GM12872 (cell line): ENCODE measurements at regions not wholly inside any gene's neighbourhood (a gene's known extent, or its start where the extent isn't known, plus 50 kb on each side); places are given as distances from the start of the nearest gene placed in this dataset.

Experiments used
- TF ChIP-seq, protein P1 (sequence below): IDR thresholded peaks from 3 replicates; pipeline ENCODE4 v1.5.1; 2011; ENCODE audit warnings: low read depth, mild to moderate bottlenecking, low read length, moderate library complexity; ENCODE audit not compliant: insufficient read depth

DNA sequence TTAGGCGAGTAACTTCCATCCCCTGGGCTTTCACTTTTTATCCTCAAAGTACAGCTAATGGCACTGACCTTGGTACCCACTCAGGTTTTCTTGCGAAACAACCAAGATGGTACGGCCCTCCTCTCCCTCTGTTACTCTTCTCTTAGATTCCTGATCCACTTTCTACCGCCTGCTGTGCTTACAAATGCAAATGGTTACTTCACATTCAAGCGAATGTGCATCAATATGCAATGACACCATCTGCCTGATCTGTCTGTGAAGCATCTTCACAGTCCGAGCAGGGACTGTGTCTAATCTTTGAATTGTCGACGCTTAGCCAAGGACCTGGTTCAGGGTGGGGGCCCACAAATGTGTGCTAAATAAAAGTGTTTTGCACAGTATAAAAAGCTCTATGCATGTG lies 112.2 kb downstream of the TRIB2 start:
- TF ChIP-seq, protein P1, sequence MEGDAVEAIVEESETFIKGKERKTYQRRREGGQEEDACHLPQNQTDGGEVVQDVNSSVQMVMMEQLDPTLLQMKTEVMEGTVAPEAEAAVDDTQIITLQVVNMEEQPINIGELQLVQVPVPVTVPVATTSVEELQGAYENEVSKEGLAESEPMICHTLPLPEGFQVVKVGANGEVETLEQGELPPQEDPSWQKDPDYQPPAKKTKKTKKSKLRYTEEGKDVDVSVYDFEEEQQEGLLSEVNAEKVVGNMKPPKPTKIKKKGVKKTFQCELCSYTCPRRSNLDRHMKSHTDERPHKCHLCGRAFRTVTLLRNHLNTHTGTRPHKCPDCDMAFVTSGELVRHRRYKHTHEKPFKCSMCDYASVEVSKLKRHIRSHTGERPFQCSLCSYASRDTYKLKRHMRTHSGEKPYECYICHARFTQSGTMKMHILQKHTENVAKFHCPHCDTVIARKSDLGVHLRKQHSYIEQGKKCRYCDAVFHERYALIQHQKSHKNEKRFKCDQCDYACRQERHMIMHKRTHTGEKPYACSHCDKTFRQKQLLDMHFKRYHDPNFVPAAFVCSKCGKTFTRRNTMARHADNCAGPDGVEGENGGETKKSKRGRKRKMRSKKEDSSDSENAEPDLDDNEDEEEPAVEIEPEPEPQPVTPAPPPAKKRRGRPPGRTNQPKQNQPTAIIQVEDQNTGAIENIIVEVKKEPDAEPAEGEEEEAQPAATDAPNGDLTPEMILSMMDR: no peak

DNA sequence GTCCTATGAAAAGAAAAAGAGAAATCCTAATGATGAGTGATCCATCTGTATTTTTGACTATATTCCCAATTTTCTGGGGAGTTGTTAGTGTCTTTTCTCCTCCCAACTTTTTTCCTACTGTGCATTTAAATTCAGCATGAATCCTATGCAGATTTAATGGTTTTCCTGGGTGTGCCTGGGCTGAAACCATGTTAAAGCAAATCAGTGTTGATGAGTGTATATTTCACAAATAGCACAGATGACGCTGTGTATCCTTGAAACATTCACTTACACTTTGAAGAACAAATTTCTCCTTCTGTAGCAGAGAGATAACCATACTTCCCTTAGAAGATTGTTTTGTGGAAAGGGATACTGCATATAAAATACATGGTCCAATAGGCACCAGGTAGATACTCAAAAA lies 114.3 kb downstream of the TRIB2 start:
- TF ChIP-seq, protein P1: no peak

GRCh38 chr2:12834239-12834638 lies 117.5 kb downstream of the TRIB2 start:
- TF ChIP-seq, protein P1: no peak

DNA sequence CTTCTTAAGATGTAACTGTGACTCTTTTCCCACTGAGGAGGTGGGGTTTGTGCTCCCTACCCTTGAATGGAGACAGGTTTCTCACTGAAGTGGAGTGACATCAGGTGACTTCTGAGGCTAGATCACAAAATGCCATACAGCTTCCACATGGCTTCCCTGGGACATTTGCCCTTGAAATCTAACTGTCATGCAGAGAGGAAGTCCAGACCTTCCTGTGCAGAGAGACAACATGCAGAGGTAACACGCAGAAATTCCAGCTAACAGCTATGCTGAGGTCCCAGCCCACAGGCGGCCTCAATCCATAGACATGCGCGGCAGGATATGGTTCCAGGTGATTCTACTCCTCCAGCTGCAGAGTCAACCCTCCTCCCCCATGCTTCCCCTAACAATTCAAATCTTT lies 119.0 kb downstream of the TRIB2 start:
- TF ChIP-seq, protein P1: no peak

- TF ChIP-seq, protein P1: no peak
Measured at GRCh38 chr2:12839339-12839738, 122.6 kb downstream of the TRIB2 start.

DNA sequence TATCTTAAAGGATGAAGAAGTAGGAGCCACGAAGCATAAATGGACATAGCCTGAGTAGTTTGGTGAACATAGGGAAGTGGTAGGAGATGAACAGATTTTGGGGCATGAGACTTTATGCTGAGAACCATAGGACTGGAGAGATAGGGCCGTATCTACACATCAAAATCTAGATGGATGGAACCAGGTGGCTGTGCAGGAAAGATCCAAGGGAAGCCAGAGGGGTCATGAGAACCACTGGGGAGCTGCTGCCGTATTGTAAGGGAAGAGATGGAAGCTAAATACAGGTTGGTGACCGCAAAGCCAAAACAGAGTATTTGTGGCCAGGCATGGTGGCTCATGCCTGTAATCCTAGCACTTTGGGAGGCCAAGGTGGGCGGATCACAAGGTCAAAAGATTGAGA lies 124.3 kb downstream of the TRIB2 start:
- TF ChIP-seq, protein P1: no peak

GRCh38 chr2:12842917-12843316 lies 126.2 kb downstream of the TRIB2 start:
- TF ChIP-seq, protein P1: no peak

- TF ChIP-seq, protein P1: no peak
Measured at GRCh38 chr2:12844511-12844910, 127.8 kb downstream of the TRIB2 start.
